Fibroblast of lung (primary cell): ENCODE measurements at regions not wholly inside any gene's neighbourhood (a gene's known extent, or its start where the extent isn't known, plus 50 kb on each side); places are given as distances from the start of the nearest gene placed in this dataset.

ENCODE experiments used
- DNase-seq, 2 donors: peaks; one replicate each; pipeline versions ENCODE4 v3.0.0 to v3.0.0-alpha.2; 2010; ENCODE audit warnings: low read depth in 2 of 2
- H2AFZ ChIP-seq: 2 replicates; pipeline ENCODE4 v1.5.1; 2012; ENCODE audit warnings: low read length, control low read depth, inconsistent platforms
- H3K27ac ChIP-seq: 2 replicates; pipeline ENCODE4 v1.5.1; 2011; ENCODE audit warnings: low read length, control low read depth; ENCODE audit not compliant: insufficient read depth
- H3K27me3 ChIP-seq: 2 replicates; pipeline ENCODE4 v1.5.1; 2011; ENCODE audit warnings: mild to moderate bottlenecking, low read length; ENCODE audit not compliant: control insufficient read depth, insufficient read depth
- H3K36me3 ChIP-seq: 2 replicates; pipeline ENCODE4 v1.5.1; 2011; ENCODE audit warnings: low read length; ENCODE audit not compliant: control insufficient read depth, insufficient read depth
- H3K4me1 ChIP-seq: 2 replicates; pipeline ENCODE4 v1.5.1; 2011; ENCODE audit warnings: low read length; ENCODE audit not compliant: control insufficient read depth, insufficient read depth; ENCODE audit errors: extremely low read depth
- H3K4me2 ChIP-seq: 2 replicates; pipeline ENCODE4 v1.5.1; 2011; ENCODE audit warnings: low read length, control low read depth; ENCODE audit not compliant: insufficient read depth; ENCODE audit errors: extremely low read depth
- H3K4me3 ChIP-seq, 4 experiments: fragments of 200-600 bp in 1 of 4; sonication (generic) in 1 of 4; replicated peaks in 1 of 4; 2 replicates each; pipeline ENCODE4 v1.5.1; 2011 to 2016; ENCODE audit warnings: low read length in 4 of 4, low read depth in 3 of 4, mild to moderate bottlenecking in 3 of 4, control low read depth in 2 of 4, inconsistent platforms in 1 of 4, mixed read lengths in 1 of 4; ENCODE audit not compliant: insufficient read depth in 1 of 4; ENCODE audit errors: control extremely low read depth in 1 of 4
- H3K79me2 ChIP-seq: 2 replicates; pipeline ENCODE4 v1.5.1; 2012; ENCODE audit warnings: mild to moderate bottlenecking, low read length, inconsistent platforms; ENCODE audit not compliant: control insufficient read depth, insufficient read depth
- H3K9ac ChIP-seq: 2 replicates; pipeline ENCODE4 v1.5.1; 2011; ENCODE audit warnings: mild to moderate bottlenecking, low read length, control low read depth; ENCODE audit not compliant: insufficient read depth
- H3K9me3 ChIP-seq: 2 replicates; pipeline ENCODE4 v1.5.1; 2012; ENCODE audit warnings: low read depth, low read length; ENCODE audit not compliant: control insufficient read depth, insufficient read depth
- H4K20me1 ChIP-seq: 2 replicates; pipeline ENCODE4 v1.5.1; 2011; ENCODE audit warnings: low read length; ENCODE audit not compliant: control insufficient read depth, insufficient read depth; ENCODE audit errors: extremely low read depth
- EZH2 ChIP-seq: IDR thresholded peaks from 2 replicates; pipeline ENCODE4 v1.5.1; 2012; ENCODE audit warnings: low read length, control low read depth, mild to moderate bottlenecking; ENCODE audit errors: missing control alignments
- TF ChIP-seq, protein P1 (sequence below), 2 donors: IDR thresholded peaks in 1 of 2; conservative IDR thresholded peaks in 1 of 2; 1 replicate in 1 of 2; 2 replicates in 1 of 2; pipeline ENCODE4 v1.5.1; 2011 to 2012; ENCODE audit warnings: low read length in 2 of 2, control low read depth in 1 of 2, inconsistent platforms in 1 of 2, low read depth in 1 of 2, mild to moderate bottlenecking in 1 of 2

DNA sequence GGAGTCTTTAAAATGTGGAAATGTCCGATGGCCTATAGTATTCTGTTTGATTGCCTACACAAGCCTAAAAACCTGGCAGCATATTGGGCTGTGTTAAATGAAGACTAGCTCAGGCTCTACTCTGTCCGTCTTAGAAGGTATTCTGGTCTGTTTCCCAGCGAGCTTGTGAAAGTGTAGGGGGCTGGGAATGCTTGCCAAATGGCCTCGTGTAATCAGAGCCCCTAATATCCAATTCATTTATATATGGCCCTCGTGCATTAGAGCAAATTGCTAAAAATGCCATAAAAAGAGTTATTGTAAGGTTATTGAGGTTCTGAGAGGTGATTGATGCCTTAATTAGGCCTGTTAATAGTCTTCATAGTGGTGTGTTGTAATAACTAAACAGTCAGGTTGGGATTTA lies 1500.4 kb downstream of the DPP10 start:
- H3K9ac ChIP-seq: no peak overlapping the region
- no peak overlapping the region for H3K4me3 ChIP-seq
- H3K36me3 ChIP-seq: no peaks in the 10 kb centered on the region
- H3K79me2 ChIP-seq: no peaks in the 10 kb centered on the region
- TF ChIP-seq, protein P1, sequence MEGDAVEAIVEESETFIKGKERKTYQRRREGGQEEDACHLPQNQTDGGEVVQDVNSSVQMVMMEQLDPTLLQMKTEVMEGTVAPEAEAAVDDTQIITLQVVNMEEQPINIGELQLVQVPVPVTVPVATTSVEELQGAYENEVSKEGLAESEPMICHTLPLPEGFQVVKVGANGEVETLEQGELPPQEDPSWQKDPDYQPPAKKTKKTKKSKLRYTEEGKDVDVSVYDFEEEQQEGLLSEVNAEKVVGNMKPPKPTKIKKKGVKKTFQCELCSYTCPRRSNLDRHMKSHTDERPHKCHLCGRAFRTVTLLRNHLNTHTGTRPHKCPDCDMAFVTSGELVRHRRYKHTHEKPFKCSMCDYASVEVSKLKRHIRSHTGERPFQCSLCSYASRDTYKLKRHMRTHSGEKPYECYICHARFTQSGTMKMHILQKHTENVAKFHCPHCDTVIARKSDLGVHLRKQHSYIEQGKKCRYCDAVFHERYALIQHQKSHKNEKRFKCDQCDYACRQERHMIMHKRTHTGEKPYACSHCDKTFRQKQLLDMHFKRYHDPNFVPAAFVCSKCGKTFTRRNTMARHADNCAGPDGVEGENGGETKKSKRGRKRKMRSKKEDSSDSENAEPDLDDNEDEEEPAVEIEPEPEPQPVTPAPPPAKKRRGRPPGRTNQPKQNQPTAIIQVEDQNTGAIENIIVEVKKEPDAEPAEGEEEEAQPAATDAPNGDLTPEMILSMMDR (conservative IDR thresholded peaks at IDR 0.05 in 1 of 2, IDR thresholded peaks at IDR 0.05 in 1 of 2; ENCODE audit: low read depth in 1 of 2, low read length in 2 of 2): no peak
- no peak for TF ChIP-seq EZH2
- no peak overlapping the region for H3K4me2 ChIP-seq
- peaks cover 2% of the 10 kb centered on the region for H4K20me1 ChIP-seq
- no peak overlapping the region for H3K27ac ChIP-seq
- DNase-seq: no peak
- H3K9me3 ChIP-seq: no peaks in the 10 kb centered on the region
- H3K4me1 ChIP-seq: no peaks in the 10 kb centered on the region
- H3K27me3 ChIP-seq: no peaks in the 10 kb centered on the region
- no peak overlapping the region for H2AFZ ChIP-seq

DNA sequence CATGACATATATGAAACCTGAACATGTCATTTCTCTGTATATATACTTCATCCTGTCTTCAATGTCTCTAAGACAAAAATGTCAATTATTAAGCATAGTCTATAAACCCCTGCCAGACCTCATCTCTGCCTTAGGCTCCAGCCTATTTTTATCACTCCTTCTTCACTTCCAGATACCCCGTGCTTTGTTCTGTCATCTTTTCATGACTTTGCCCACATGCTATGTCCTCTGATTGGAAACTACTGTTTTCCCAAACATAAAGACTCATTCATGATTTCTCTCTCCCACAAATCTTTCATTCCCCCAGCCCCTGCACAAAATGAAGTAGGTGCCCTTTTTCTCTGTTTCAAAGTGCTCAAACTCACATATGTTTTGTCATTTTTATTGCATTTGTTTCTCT lies 1503.9 kb downstream of the DPP10 start:
- TF ChIP-seq EZH2: no peak
- TF ChIP-seq, protein P1 (conservative IDR thresholded peaks at IDR 0.05 in 1 of 2, IDR thresholded peaks at IDR 0.05 in 1 of 2; ENCODE audit: low read depth in 1 of 2, low read length in 2 of 2): no peak
- Histone ChIP-seq H3K79me2 (no peaks in the 10 kb centered on the region), H3K27me3 (no peaks in the 10 kb centered on the region), H3K4me3 (no peak overlapping the region), H3K36me3 (no peaks in the 10 kb centered on the region), H3K27ac (no peak overlapping the region), H3K9me3 (no peaks in the 10 kb centered on the region), H3K9ac (no peak overlapping the region), H4K20me1 (peaks cover 2% of the 10 kb centered on the region), H2AFZ (no peak overlapping the region), H3K4me2 (no peak overlapping the region), H3K4me1 (no peaks in the 10 kb centered on the region)
- DNase-seq: no peak

DNA sequence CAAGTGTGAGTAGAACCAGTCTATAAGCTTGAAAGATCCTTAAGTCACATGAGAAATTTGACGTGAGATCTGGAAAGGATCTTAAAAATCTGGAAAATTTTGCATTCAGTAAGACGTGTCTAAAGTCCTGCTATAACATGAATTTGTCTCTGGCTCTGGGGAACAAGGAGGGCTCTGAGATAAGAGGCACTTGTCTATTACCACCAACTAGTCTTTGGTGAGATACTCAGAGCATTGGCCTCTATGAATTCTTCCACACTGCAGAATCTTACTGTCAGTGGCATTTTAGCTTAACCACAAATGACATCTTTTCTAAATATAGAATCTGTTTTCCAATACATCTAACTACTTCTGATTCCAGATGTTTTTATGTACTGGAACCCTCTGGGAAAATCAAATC lies 1504.5 kb downstream of the DPP10 start:
- H3K27ac ChIP-seq: no peak overlapping the region
- no peaks in the 10 kb centered on the region for H3K27me3 ChIP-seq
- H3K4me2 ChIP-seq: no peak overlapping the region
- H3K4me3 ChIP-seq: no peak overlapping the region
- DNase-seq: no peak
- TF ChIP-seq EZH2: no peak
- TF ChIP-seq, protein P1 (conservative IDR thresholded peaks at IDR 0.05 in 1 of 2, IDR thresholded peaks at IDR 0.05 in 1 of 2; ENCODE audit: low read depth in 1 of 2, low read length in 2 of 2): no peak
- H3K36me3 ChIP-seq: no peaks in the 10 kb centered on the region
- H3K9ac ChIP-seq: no peak overlapping the region
- H3K4me1 ChIP-seq: no peaks in the 10 kb centered on the region
- peaks cover 2% of the 10 kb centered on the region for H4K20me1 ChIP-seq
- no peaks in the 10 kb centered on the region for H3K9me3 ChIP-seq
- H2AFZ ChIP-seq: no peak overlapping the region
- no peaks in the 10 kb centered on the region for H3K79me2 ChIP-seq
